Activated T-cell treated with anti-CD3 and anti-CD28 coated beads, Interleukin-2, amount 50 U/mL, for 72 hours (primary cell): ENCODE measurements at regions not wholly inside any gene's neighbourhood (a gene's known extent, or its start where the extent isn't known, plus 50 kb on each side); places are given as distances from the start of the nearest gene placed in this dataset.
"Not testable (repeated sequence)": the region's sequence is repeated elsewhere in the genome, so short reads cannot be mapped to it uniquely, and the experiment has no call there.

Source experiments
- ATAC-seq, 2 donors: fragments of 150-1000 bp; cut with Tn5 transposase; replicated peaks in 1 of 2; 2 replicates each; pipeline ENCODE4 v1.10.0; 2021; ENCODE audit warnings: moderate library complexity in 2 of 2, mild to moderate bottlenecking in 1 of 2
- DNase-seq, 2 donors: peaks; one replicate each; pipeline ENCODE4 v3.0.0; 2021 to 2022; ENCODE audit warnings: mixed read lengths in 1 of 2
- H3K27ac Mint-ChIP-seq: one replicate; pipeline ENCODE4 v1.8.0; 2022; ENCODE audit warnings: mild to moderate bottlenecking, moderate library complexity, mixed read lengths
- H3K27me3 Mint-ChIP-seq: one replicate; pipeline ENCODE4 v1.8.0; 2022; ENCODE audit warnings: low read depth, mixed read lengths
- H3K36me3 Mint-ChIP-seq, 2 donors: one replicate each; pipeline ENCODE4 v1.8.0; 2022; ENCODE audit warnings: mixed read lengths in 2 of 2, mild to moderate bottlenecking in 1 of 2; ENCODE audit not compliant: insufficient read depth in 2 of 2
- H3K4me1 Mint-ChIP-seq: one replicate; pipeline ENCODE4 v1.8.0; 2022; ENCODE audit warnings: low read depth, mixed read lengths
- H3K4me3 Mint-ChIP-seq, 2 donors: one replicate each; pipeline ENCODE4 v1.8.0; 2022; ENCODE audit warnings: mild to moderate bottlenecking in 2 of 2, mixed read lengths in 2 of 2, moderate library complexity in 2 of 2
- H3K9me3 Mint-ChIP-seq, 2 donors: one replicate each; pipeline ENCODE4 v1.8.0; 2022; ENCODE audit warnings: mixed read lengths in 2 of 2

DNA sequence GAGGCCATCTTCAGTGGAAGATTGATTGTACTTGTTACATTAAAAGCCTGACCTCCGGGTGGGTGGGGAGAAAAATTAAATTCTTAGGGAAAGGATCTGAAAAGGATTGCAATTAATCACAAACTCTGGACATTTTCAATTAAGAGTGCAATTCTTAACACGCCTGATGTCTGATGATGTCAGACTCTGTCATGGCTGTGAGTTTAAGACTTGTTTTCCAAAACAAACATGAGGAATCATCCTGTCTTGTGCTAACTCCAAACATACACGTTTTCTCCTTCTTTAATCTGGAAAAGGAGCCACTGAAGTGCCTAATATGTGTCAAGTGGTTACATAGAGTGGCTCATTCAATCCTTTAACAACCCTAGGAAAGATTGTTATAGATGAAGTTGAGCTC lies 60.4 kb upstream of the SMIM23 start:
- DNase-seq, result no peak
- no peak for ATAC-seq
- Mint-ChIP-seq H3K36me3 (peaks cover 6 to 7% of the 10 kb centered on the region in 2 donors), H3K4me3 (no peak overlapping the region), H3K27ac (no peak overlapping the region), H3K4me1 (no peaks in the 10 kb centered on the region), H3K9me3 (peaks cover 4 to 5% of the 10 kb centered on the region in 2 donors), H3K27me3 (peaks cover 34% of the 10 kb centered on the region)

DNA sequence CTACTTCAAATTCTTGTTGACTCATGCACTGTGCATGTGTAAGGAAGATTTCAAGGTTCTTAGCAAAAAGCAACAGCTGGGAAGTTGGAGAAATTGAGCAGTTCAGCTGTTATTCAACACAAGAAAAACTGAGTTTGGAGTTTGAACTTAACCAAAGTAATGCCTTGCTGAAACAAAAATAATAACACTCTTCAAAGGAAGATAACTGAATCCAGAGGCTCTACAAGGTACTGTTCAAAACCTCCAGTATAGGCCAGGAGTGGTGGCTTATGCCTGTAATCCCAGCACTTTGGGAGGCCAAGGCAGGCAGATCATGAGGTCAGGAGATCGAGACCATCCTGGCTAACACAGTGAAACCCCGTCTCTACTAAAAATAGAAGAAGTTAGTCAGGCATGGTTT lies 58.8 kb upstream of the SMIM23 start:
- H3K4me3 Mint-ChIP-seq, H3K9me3 Mint-ChIP-seq, H3K27ac Mint-ChIP-seq, ATAC-seq, H3K36me3 Mint-ChIP-seq, H3K4me1 Mint-ChIP-seq, DNase-seq: not testable (repeated sequence)
- H3K27me3 Mint-ChIP-seq, result peaks cover 20% of the 10 kb centered on the region

DNA sequence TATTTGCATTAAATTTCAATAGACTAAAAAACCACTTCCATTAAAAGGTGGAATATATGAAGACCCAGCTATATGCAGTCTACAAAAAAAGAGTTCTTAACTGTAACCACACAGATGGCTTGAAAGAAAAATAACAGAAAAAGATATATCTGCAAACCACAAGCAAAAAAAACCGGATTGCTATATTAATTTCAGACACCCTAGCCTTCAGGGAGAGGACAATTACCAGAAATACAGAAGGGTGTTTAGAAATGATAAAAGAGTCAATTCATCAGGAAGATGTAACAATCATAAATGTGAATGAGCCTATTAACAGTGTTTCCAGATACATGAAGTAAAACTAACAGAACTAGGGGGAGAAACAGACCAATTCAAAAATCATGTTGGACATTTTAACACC lies 56.9 kb upstream of the SMIM23 start:
- Mint-ChIP-seq H3K4me3 (no peak overlapping the region), H3K4me1 (no peaks in the 10 kb centered on the region), H3K9me3 (peaks cover 4 to 5% of the 10 kb centered on the region in 2 donors), H3K27ac (no peak overlapping the region), H3K27me3 (peaks cover 20% of the 10 kb centered on the region), H3K36me3 (peaks cover 6 to 7% of the 10 kb centered on the region in 2 donors)
- no peak for DNase-seq
- no peak for ATAC-seq
